Skeletal muscle satellite cell (primary cell): ENCODE measurements at regions not wholly inside any gene's neighbourhood (a gene's known extent, or its start where the extent isn't known, plus 50 kb on each side); places are given as distances from the start of the nearest gene placed in this dataset.
A peak's percentile ranks its signal among the peaks of the same experiment; 100 is the strongest.

ENCODE experiments used
- H3K27me3 ChIP-seq: 2 replicates; pipeline ENCODE4 v1.7.0; 2013; ENCODE audit warnings: low read length; ENCODE audit not compliant: control insufficient read depth, insufficient read depth
- H3K36me3 ChIP-seq: 2 replicates; pipeline ENCODE4 v1.7.0; 2013; ENCODE audit warnings: mild to moderate bottlenecking, control low read depth, low read length; ENCODE audit not compliant: insufficient read depth
- H3K4me1 ChIP-seq: 2 replicates; pipeline ENCODE4 v1.7.0; 2013; ENCODE audit warnings: low read length; ENCODE audit not compliant: control insufficient read depth, insufficient read depth
- H3K4me2 ChIP-seq: 2 replicates; pipeline ENCODE4 v1.7.0; 2013; ENCODE audit warnings: mild to moderate bottlenecking, low read length
- H3K4me3 ChIP-seq: 2 replicates; pipeline ENCODE4 v1.7.0; 2013; ENCODE audit warnings: low read length
- H3K9ac ChIP-seq: 2 replicates; pipeline ENCODE4 v1.7.0; 2013; ENCODE audit warnings: mild to moderate bottlenecking, low read depth, low read length, moderate library complexity
- H3K9me3 ChIP-seq: replicated peaks from 2 replicates; pipeline ENCODE4 v1.7.0; 2013; ENCODE audit warnings: mild to moderate bottlenecking, control low read depth, low read length

DNA sequence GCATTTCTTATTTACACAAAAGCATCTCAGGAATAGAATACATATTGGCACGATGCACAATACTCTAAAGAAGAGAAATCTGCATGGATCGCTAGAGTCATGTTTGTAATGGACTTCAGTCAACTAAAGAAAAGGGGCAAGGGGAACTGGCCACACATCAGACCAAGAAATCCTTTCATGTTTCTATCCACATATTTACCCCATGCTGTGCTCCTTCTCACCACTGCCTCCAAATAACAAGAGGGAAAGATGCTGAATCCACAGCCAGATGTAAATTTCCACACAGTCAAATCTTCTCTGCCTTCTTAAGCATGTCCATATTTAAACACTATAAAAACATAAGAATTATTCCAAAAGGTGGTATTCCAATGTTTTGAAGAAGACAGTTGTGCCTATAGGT is 67.6 kb downstream of the COX18 start:
- Histone ChIP-seq H3K27me3 (peaks cover 24% of the 10 kb centered on the region), H3K4me1 (no peaks in the 10 kb centered on the region)

DNA sequence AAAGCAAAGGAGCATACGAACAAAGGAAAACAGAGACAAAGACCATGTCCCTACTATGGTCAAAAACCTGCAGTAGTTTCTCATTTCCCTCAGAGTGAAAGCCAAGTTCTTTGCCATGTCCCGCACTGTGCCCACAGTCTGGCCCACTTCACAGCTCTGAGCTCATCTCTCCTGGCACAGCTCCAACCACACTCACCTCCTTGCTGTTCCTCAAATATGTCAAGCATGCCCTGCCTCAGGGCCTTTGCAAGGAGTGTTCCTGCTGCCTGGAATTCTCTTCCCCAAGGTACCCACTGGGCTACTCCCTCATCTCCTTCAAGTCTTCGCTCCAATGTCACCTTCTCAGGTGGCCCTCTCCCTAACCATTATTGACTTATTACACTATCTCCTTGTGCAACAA is 72.1 kb downstream of the COX18 start:
- Histone ChIP-seq H3K36me3 (no peaks in the 10 kb centered on the region), H3K9me3 (no peaks in the 10 kb centered on the region), H3K9ac (no peak overlapping the region), H3K27me3 (peaks cover 6% of the 10 kb centered on the region), H3K4me1 (no peaks in the 10 kb centered on the region), H3K4me2 (no peak overlapping the region), H3K4me3 (no peak overlapping the region)

More for the DNA sequence above, 67.6 kb downstream of the COX18 start:
- H3K36me3 ChIP-seq: no peaks in the 10 kb centered on the region
- H3K9ac ChIP-seq: no peak overlapping the region
- H3K9me3 ChIP-seq: no peaks in the 10 kb centered on the region
- no peak overlapping the region for H3K4me2 ChIP-seq
- no peak overlapping the region for H3K4me3 ChIP-seq

DNA sequence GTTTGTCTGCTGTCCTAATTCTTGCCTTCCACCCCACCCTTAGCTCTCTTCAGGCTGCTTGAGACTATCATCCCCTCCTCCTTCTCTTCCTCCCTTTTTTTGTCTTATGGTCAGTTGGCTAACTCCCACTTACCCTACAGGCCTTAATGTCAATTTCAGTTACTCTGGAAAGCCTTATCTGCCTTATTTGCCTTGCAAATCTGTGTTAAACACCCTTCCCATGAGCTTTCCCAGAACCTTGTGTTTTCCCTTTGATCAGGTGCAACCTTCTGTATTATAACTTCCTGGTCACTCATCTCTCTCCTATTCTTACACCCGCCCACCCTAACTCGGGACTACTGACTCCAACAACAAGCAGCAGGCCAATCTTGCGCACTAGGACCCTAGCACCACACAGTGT is 74.8 kb downstream of the COX18 start:
- Histone ChIP-seq H3K4me3 (no peak overlapping the region), H3K9ac (no peak overlapping the region), H3K4me2 (no peak overlapping the region)

DNA sequence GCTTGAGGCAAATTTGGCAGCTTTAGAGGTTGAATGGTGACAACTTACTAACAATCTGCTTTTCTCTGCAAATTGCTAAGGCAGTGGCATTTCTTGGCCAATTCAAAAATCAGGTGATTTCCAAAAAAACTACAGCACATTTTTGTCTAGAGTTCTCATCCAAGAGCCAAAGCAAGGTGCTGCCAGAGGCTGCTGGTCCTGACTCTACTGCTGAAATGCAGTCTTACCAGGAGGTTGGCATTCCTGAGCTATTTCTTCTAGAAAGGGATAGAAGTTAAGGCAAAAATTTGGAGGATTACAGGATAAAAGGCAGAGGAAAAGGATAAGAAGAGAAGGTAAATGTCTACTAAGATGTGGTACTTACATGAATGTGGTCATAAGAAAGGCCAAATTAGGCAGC is 75.6 kb downstream of the COX18 start:
- Histone ChIP-seq H3K27me3 (no peaks in the 10 kb centered on the region), H3K9me3 (no peaks in the 10 kb centered on the region), H3K4me1 (no peaks in the 10 kb centered on the region), H3K4me2 (no peak overlapping the region), H3K9ac (no peak overlapping the region), H3K36me3 (no peaks in the 10 kb centered on the region), H3K4me3 (no peak overlapping the region)

More for the DNA sequence above, 74.8 kb downstream of the COX18 start:
- no peaks in the 10 kb centered on the region for H3K9me3 ChIP-seq
- no peaks in the 10 kb centered on the region for H3K27me3 ChIP-seq
- H3K36me3 ChIP-seq: no peaks in the 10 kb centered on the region
- H3K4me1 ChIP-seq: no peaks in the 10 kb centered on the region

DNA sequence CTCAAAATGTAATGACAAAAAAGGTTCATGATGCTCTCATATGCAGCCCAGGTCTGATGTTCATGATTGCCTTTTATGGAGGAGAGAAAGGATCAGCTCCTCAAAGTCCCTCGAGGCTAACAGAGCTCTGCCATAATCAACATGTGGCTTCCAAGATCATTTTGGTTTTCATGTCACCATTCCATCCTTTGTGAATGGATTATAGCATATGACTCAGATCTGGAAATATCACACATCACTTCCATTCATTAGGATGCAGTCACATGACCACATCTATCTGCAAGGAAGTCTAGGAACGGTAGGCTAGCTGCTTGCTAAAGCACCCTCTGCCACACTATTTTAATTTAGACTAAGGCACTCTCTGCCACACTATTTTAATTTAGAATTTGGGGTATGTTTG is 77.6 kb downstream of the COX18 start:
- no peaks in the 10 kb centered on the region for H3K36me3 ChIP-seq
- H3K4me1 ChIP-seq: no peaks in the 10 kb centered on the region
- H3K4me2 ChIP-seq: no peak overlapping the region
- H3K4me3 ChIP-seq: no peak overlapping the region
- no peak overlapping the region for H3K9ac ChIP-seq
- no peaks in the 10 kb centered on the region for H3K27me3 ChIP-seq
- H3K9me3 ChIP-seq: no peaks in the 10 kb centered on the region

DNA sequence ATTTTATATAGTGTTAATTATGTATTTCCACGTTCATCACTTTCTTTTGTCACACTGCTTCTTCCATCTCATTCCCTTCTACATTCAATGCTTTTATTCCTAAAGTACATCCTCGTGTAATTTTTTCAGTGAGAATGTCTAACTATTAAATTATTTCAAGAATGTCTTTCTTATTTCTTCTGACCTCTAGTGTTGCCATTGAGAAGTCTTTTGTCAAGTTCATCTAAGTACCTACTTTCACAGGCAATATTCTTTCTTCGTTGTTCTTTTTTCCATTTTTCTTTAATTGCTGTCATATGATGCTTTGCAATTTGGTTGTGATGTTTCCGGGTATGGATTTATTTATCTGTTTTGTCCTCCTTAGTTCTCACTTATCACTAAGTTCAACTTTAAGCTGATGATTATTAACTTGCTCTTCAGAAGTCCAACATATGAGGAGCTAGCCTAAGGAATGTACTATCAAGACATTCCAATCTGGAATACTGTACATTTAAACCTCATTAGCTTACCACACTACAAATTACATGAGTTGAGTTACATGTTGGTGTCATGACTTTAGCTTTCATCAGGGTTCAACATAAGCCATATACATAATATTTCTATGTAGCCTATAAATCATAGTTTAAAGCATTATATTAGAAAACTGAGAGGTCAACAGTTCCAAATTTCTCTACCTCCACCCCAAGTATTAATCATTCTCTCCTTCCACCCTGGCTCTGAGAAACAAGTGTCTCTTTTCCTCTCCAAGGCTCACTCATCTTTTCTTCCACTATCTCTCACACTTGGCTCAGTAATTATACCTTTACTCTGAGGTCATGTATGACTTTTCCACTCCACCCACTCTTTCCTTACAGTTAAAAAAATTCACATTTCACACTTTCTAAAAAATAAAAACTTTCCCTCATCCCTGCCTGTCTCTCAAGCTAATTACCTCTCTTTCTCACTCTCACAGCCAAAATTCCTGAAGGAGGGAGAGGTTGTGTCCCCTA is 81.5 kb downstream of the COX18 start:
- Histone ChIP-seq H3K9ac (no peak overlapping the region), H3K9me3 (no peaks in the 10 kb centered on the region), H3K27me3 (no peaks in the 10 kb centered on the region), H3K4me3 (no peak overlapping the region), H3K4me2 (no peak overlapping the region), H3K4me1 (no peaks in the 10 kb centered on the region), H3K36me3 (no peaks in the 10 kb centered on the region)

DNA sequence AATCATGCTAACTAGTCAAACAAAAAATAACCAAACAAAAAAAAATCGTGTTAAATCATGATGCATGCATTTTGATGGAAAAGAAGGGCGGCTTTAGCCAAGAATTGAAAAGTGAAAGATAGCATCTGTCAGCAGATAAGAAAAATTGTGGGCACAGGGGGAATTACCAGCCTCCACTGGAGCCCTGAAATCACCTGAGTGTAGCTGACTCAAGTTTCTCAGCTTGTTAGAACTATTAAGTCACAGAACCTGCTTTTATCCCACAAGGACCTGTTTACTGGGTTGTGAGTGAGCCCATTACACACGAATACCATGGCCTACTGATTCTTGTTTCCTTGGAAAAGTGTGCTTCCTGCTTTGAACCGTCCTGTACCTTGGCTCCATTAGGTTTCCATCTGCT is 85.2 kb downstream of the COX18 start:
- no peaks in the 10 kb centered on the region for H3K36me3 ChIP-seq
- H3K27me3 ChIP-seq: no peaks in the 10 kb centered on the region
- H3K4me2 ChIP-seq: no peak overlapping the region
- no peak overlapping the region for H3K4me3 ChIP-seq
- no peaks in the 10 kb centered on the region for H3K4me1 ChIP-seq
- H3K9me3 ChIP-seq: no peaks in the 10 kb centered on the region
- no peak overlapping the region for H3K9ac ChIP-seq

DNA sequence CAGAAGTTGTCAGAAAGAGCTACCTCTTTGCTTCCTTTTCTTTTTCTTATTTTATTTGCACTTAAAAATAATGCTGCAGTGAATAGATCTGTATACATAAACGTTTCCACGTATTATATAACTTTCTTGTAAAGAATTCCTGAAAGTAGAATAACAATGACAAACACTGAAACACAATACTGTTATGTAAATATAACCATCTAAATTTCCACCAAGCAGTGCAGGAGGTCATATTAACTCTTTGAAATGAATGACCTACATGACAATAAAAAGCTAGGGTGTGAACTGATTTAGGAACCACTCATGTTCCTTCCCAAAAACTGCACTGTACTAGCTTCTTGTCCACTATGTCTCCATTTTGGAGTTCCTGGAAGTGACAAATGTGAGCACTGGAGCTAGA is 85.8 kb downstream of the COX18 start:
- H3K36me3 ChIP-seq: no peaks in the 10 kb centered on the region
- H3K9ac ChIP-seq: no peak overlapping the region
- no peak overlapping the region for H3K4me2 ChIP-seq
- H3K9me3 ChIP-seq: no peaks in the 10 kb centered on the region
- H3K4me3 ChIP-seq: no peak overlapping the region
- H3K4me1 ChIP-seq: no peaks in the 10 kb centered on the region
- H3K27me3 ChIP-seq: no peaks in the 10 kb centered on the region

DNA sequence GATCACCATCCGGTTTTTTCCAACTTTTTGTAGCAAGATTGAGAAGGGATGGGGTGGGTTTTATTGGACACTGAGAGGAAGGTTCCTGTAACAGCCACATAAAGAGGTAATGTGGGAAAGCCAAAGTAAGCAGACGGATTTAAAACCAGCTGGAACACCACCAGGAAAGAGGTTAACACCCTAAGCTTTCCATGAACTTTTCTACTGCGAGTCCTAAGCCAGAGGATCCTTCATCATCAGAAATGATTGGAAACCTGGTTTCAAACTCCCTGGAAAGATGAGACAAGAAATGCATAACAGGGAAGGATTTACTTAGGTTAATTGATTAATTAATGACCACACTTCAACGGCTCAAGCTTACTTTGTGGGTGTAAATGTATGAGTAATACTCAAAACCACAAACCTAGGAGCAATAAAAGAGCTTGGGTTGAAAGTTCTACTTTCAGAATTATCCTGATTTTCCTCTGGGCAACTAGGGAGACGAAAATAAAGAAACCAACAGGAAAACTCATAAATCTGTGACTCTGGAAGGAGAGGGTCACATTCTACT is 91.5 kb downstream of the COX18 start:
- Histone ChIP-seq H3K9me3 (no peaks in the 10 kb centered on the region), H3K4me1 (peaks cover 35% of the 10 kb centered on the region), H3K4me2 (no peak overlapping the region), H3K27me3 (no peaks in the 10 kb centered on the region), H3K9ac (no peak overlapping the region), H3K36me3 (no peaks in the 10 kb centered on the region), H3K4me3 (no peak overlapping the region)

DNA sequence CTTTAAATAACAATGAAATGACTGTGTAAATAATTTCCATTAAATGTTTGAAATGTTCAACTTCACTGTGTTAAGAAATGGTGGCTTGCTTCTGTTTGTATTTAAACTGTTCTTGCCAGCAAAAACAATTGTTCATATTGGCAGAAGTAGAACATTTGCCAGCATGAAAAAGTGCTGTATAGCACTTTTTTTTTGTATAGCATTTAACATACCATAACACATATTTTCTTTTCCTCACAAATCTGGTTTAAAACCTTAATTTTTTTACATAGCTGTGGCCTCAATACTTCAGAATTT is 94.1 kb downstream of the COX18 start:
- Histone ChIP-seq H3K4me1 (peaks cover 54% of the 10 kb centered on the region), H3K9ac (peak overlapping the region; percentile 56), H3K27me3 (no peaks in the 10 kb centered on the region), H3K4me3 (no peak overlapping the region), H3K4me2 (peak overlapping the region; percentile 43), H3K9me3 (no peaks in the 10 kb centered on the region), H3K36me3 (no peaks in the 10 kb centered on the region)

DNA sequence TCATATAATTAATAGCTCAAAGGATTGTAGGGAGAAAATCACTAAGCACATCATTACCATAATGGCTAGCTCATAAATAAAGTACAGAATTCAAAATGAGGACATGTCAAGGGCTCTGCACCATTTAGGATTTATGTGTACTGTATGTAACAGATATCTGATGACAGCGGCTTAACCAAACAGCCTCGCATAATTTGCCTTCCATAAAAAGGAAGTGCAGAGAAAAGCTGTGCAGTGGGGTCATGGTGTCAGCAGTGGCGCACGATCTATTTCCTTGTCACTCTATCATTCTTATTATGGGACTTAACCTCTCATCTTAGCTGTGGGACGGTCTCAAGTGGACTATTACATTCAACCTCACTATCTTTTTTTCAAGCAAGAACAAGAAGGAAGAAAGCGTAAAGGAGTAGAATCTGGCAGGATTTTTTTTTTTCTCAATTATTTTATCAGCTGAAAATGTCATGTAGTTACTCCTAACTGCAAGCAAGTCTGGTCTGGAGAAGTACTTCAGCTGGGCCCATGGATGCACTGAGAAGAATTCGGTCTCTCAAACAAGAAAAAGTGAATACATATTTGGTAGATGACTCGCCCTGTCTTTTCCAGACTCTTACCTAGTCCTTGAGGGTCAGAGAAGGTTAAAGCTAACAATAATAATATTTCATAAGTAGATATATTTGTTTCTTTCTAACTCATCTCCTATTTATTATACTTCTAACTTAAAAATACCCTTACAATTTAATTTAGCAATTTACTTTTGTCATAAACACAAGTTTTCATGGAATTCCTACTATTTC is 94.6 kb downstream of the COX18 start:
- Histone ChIP-seq H3K9ac (peak overlapping the region; percentile 56), H3K4me3 (no peak overlapping the region), H3K4me1 (peaks cover 59% of the 10 kb centered on the region), H3K9me3 (no peaks in the 10 kb centered on the region), H3K4me2 (peak overlapping the region; percentile 43), H3K36me3 (no peaks in the 10 kb centered on the region), H3K27me3 (no peaks in the 10 kb centered on the region)
